Spleen (tissue), 11 donors: ENCODE measurements at regions not wholly inside any gene's neighbourhood (a gene's known extent, or its start where the extent isn't known, plus 50 kb on each side); places are given as distances from the start of the nearest gene placed in this dataset.

Experiments used
- DNase-seq: peaks from one replicate; pipeline ENCODE4 v3.0.0-alpha.2; 2020
- H3K27ac ChIP-seq, 8 donors: fragments of 200-600 bp; sonication (generic) in 7 of 8; 1 replicate in 4 of 8; 2 replicates in 4 of 8; pipeline versions ENCODE4 v1.5.0 to v1.8.0; 2016 to 2021; ENCODE audit warnings: inconsistent platforms in 4 of 8, mild to moderate bottlenecking in 4 of 8, moderate library complexity in 1 of 8
- H3K27me3 ChIP-seq, 7 donors: fragments of 200-600 bp; sonication (generic) in 6 of 7; replicated peaks in 1 of 7; 1 replicate in 4 of 7; 2 replicates in 3 of 7; pipeline versions ENCODE4 v1.5.0 to v1.8.0; 2016 to 2021; ENCODE audit warnings: inconsistent platforms in 3 of 7, mild to moderate bottlenecking in 1 of 7
- H3K36me3 ChIP-seq, 6 donors: fragments of 200-600 bp; sonication (generic) in 5 of 6; 1 replicate in 4 of 6; 2 replicates in 2 of 6; pipeline versions ENCODE4 v1.5.0 to v1.8.0; 2016 to 2021; ENCODE audit warnings: inconsistent platforms in 2 of 6
- H3K4me1 ChIP-seq, 6 donors: fragments of 200-600 bp; sonication (generic) in 5 of 6; 1 replicate in 3 of 6; 2 replicates in 3 of 6; pipeline versions ENCODE4 v1.5.0 to v1.8.0; 2016 to 2021; ENCODE audit warnings: inconsistent platforms in 3 of 6
- H3K4me3 ChIP-seq, 8 donors: fragments of 200-600 bp; sonication (generic) in 7 of 8; 1 replicate in 4 of 8; 2 replicates in 4 of 8; pipeline versions ENCODE4 v1.5.0 to v1.8.0; 2016 to 2021; ENCODE audit warnings: inconsistent platforms in 4 of 8, mild to moderate bottlenecking in 4 of 8, moderate library complexity in 2 of 8
- H3K9me3 ChIP-seq, 8 donors: fragments of 200-600 bp; sonication (generic) in 7 of 8; 1 replicate in 4 of 8; 2 replicates in 4 of 8; pipeline versions ENCODE4 v1.5.0 to v1.8.0; 2016 to 2021; ENCODE audit warnings: inconsistent platforms in 4 of 8
- CTCF ChIP-seq, 11 experiments: fragments of 200-600 bp in 7 of 11; fragments of 450-650 bp in 4 of 11; sonication (generic) in 4 of 11; IDR thresholded peaks in 8 of 11; conservative IDR thresholded peaks in 3 of 11; 1 replicate in 7 of 11; 2 replicates in 4 of 11; pipeline versions ENCODE4 v1.4.0 to v1.8.0; 2016 to 2021; ENCODE audit warnings: antibody characterized with exemption in 11 of 11, inconsistent platforms in 4 of 11, mild to moderate bottlenecking in 1 of 11
- POLR2A ChIP-seq, 3 donors: fragments of 450-650 bp; IDR thresholded peaks; one replicate each; pipeline ENCODE4 v1.5.1; 2017; ENCODE audit warnings: antibody characterized with exemption in 3 of 3, mild to moderate bottlenecking in 1 of 3
- POLR2AphosphoS5 ChIP-seq, 3 donors: sonication (generic); formaldehyde crosslinking; IDR thresholded peaks; one replicate each; pipeline ENCODE4 v1.5.1; 2017; ENCODE audit warnings: antibody characterized with exemption in 3 of 3
- WGBS, 5 donors: extraction: QIAGEN DNeasy Blood & Tissue Kit in 3 of 5; methylation state at CpG; one replicate each; pipeline versions ENCODE4 v1.1.5 to v1.1.7; 2013 to 2018; 5-methylcytosine and 5-hydroxymethylcytosine counted together
- intact Hi-C: fragments of 100-400 bp; cut with DNase I; formaldehyde crosslinking; loops from one replicate; pipeline ENCODE4 v1.15.0; 2023; ENCODE audit warnings: low total_unique reads
- donor health status: healthy with polysubstance abuse.
- donor health status: DM: no; HTN: no; CAD: no; lungs with moderate emphysema.
- donor health status: DM: no; HTN: no; CAD: no.
- donor health status: Bipolar disorder and iron deficiency.
- donor health status: healthy.
- donor health status: DM: no; HTN: no; CAD: no.
- donor health status: DM: yes; HTN: yes; CAD: no.

GRCh38 chr1:116185161-116185701, 74.0 kb downstream of the MAB21L3 start:
- no peak for TF ChIP-seq POLR2AphosphoS5 (IDR thresholded peaks at IDR 0.05)
- TF ChIP-seq POLR2A (IDR thresholded peaks at IDR 0.05), result no peak
- no peak for TF ChIP-seq CTCF (IDR thresholded peaks at IDR 0.05 in 8 of 11, conservative IDR thresholded peaks at IDR 0.05 in 3 of 11)
- intact Hi-C loops, result no loop called here
- 77 to 86% (median 81%) methylated on average over 5 of the region's 5 CpGs for WGBS, 5 donors
- Histone ChIP-seq H3K27me3 (no peaks in the 10 kb centered on the region), H3K9me3 (no peaks in the 10 kb centered on the region), H3K27ac (no peak overlapping the region), H3K4me1 (no peaks in the 10 kb centered on the region), H3K36me3 (no peaks in the 10 kb centered on the region), H3K4me3 (no peak overlapping the region)
- DNase-seq, result no peak

- TF ChIP-seq CTCF (IDR thresholded peaks at IDR 0.05 in 8 of 11, conservative IDR thresholded peaks at IDR 0.05 in 3 of 11) (no peak), POLR2AphosphoS5 (IDR thresholded peaks at IDR 0.05) (no peak), POLR2A (IDR thresholded peaks at IDR 0.05) (no peak)
- intact Hi-C loops, result no loop called here
- DNase-seq, result no peak
- no peaks in the 10 kb centered on the region for H3K9me3 ChIP-seq
- H3K4me1 ChIP-seq, result no peaks in the 10 kb centered on the region
- H3K27me3 ChIP-seq, result peaks cover 0 to 4% (median 0%) of the 10 kb centered on the region in 7 donors
- H3K36me3 ChIP-seq, result no peaks in the 10 kb centered on the region
- H3K27ac ChIP-seq, result no peak overlapping the region
- WGBS, 5 donors, result 55 to 90% (median 86%) methylated on average over 3 of the region's 3 CpGs
- H3K4me3 ChIP-seq, result no peak overlapping the region
Measured at GRCh38 chr1:116189481-116189880, 78.3 kb downstream of the MAB21L3 start.

GRCh38 chr1:116191294-116191693, 80.1 kb downstream of the MAB21L3 start:
- WGBS, 5 donors, result 76 to 100% (median 88%) methylated on average over 2 of the region's 2 CpGs
- intact Hi-C loops, result no loop called here
- DNase-seq, result no peak

GRCh38 chr1:116193768-116194167, 82.6 kb downstream of the MAB21L3 start:
- H3K9me3 ChIP-seq, result no peaks in the 10 kb centered on the region
- no peak overlapping the region for H3K27ac ChIP-seq
- DNase-seq, result no peak
- H3K4me3 ChIP-seq, result no peak overlapping the region
- 89 to 98% (median 96%) methylated on average over 2 of the region's 2 CpGs for WGBS, 5 donors
- H3K36me3 ChIP-seq, result no peaks in the 10 kb centered on the region
- H3K27me3 ChIP-seq, result peaks cover 0 to 5% (median 0%) of the 10 kb centered on the region in 7 donors
- no peaks in the 10 kb centered on the region for H3K4me1 ChIP-seq
- TF ChIP-seq CTCF (IDR thresholded peaks at IDR 0.05 in 8 of 11, conservative IDR thresholded peaks at IDR 0.05 in 3 of 11), result no peak
- TF ChIP-seq POLR2AphosphoS5 (IDR thresholded peaks at IDR 0.05), result no peak
- TF ChIP-seq POLR2A (IDR thresholded peaks at IDR 0.05), result no peak
- intact Hi-C loops, result no loop called here

More at GRCh38 chr1:116191294-116191693, 80.1 kb downstream of the MAB21L3 start:
- no peaks in the 10 kb centered on the region for H3K4me1 ChIP-seq
- no peak overlapping the region for H3K4me3 ChIP-seq
- TF ChIP-seq POLR2A (IDR thresholded peaks at IDR 0.05) (no peak), POLR2AphosphoS5 (IDR thresholded peaks at IDR 0.05) (no peak), CTCF (IDR thresholded peaks at IDR 0.05 in 8 of 11, conservative IDR thresholded peaks at IDR 0.05 in 3 of 11) (no peak)
- H3K27me3 ChIP-seq, result peaks cover 0 to 5% (median 0%) of the 10 kb centered on the region in 7 donors
- no peaks in the 10 kb centered on the region for H3K9me3 ChIP-seq
- no peaks in the 10 kb centered on the region for H3K36me3 ChIP-seq
- no peak overlapping the region for H3K27ac ChIP-seq
